Sigmoid colon (tissue), 6 donors: ENCODE measurements at regions not wholly inside any gene's neighbourhood (a gene's known extent, or its start where the extent isn't known, plus 50 kb on each side); places are given as distances from the start of the nearest gene placed in this dataset.

Source experiments
- DNase-seq: peaks from one replicate; pipeline ENCODE4 v3.0.0-alpha.2; 2019
- H3K27ac ChIP-seq, 4 donors: fragments of 200-600 bp; sonication (generic); one replicate each; pipeline ENCODE4 v1.5.1; 2016 to 2019; ENCODE audit warnings: mild to moderate bottlenecking in 1 of 4
- H3K27me3 ChIP-seq, 3 donors: fragments of 200-600 bp; sonication (generic); one replicate each; pipeline ENCODE4 v1.5.1; 2019; ENCODE audit warnings: mild to moderate bottlenecking in 1 of 3
- H3K36me3 ChIP-seq, 4 donors: fragments of 200-600 bp; sonication (generic); one replicate each; pipeline ENCODE4 v1.5.1; 2016 to 2019
- H3K4me1 ChIP-seq, 4 donors: fragments of 200-600 bp; sonication (generic); one replicate each; pipeline ENCODE4 v1.5.1; 2017 to 2019
- H3K4me3 ChIP-seq, 4 donors: fragments of 200-600 bp; sonication (generic); one replicate each; pipeline ENCODE4 v1.5.1; 2017 to 2019; ENCODE audit warnings: mild to moderate bottlenecking in 2 of 4, moderate library complexity in 1 of 4
- H3K9me3 ChIP-seq, 4 donors: fragments of 200-600 bp in 3 of 4; sonication (generic) in 3 of 4; one replicate each; pipeline versions ENCODE4 v1.5.1 to v1.6.1; 2013 to 2019
- CTCF ChIP-seq, 4 experiments: fragments of 450-650 bp in 3 of 4; fragments of 200-600 bp in 1 of 4; IDR thresholded peaks; one replicate each; pipeline ENCODE4 v1.5.1; 2016 to 2019; ENCODE audit warnings: antibody characterized with exemption in 4 of 4, mild to moderate bottlenecking in 3 of 4, moderate library complexity in 2 of 4
- EP300 ChIP-seq, 4 donors: sonication (generic); formaldehyde crosslinking; IDR thresholded peaks; one replicate each; pipeline ENCODE4 v1.6.1; 2017; ENCODE audit warnings: antibody characterized with exemption in 4 of 4
- POLR2A ChIP-seq, 2 donors: fragments of 450-650 bp; IDR thresholded peaks; one replicate each; pipeline ENCODE4 v1.6.1; 2016; ENCODE audit warnings: antibody characterized with exemption in 2 of 2, mild to moderate bottlenecking in 2 of 2, moderate library complexity in 2 of 2
- POLR2AphosphoS5 ChIP-seq, 4 donors: sonication (generic); formaldehyde crosslinking; IDR thresholded peaks; one replicate each; pipeline ENCODE4 v1.6.1; 2017; ENCODE audit warnings: antibody characterized with exemption in 4 of 4
- WGBS, 2 donors: extraction: QIAGEN DNeasy Blood & Tissue Kit; methylation state at CpG; one replicate each; pipeline ENCODE4 v1.1.7; 2013; 5-methylcytosine and 5-hydroxymethylcytosine counted together
- intact Hi-C: fragments of 100-400 bp; cut with DNase I; formaldehyde crosslinking; loops from one replicate; pipeline ENCODE4 v1.15.1; 2023
- donor health status: healthy with polysubstance abuse.
- donor health status: healthy.

DNA sequence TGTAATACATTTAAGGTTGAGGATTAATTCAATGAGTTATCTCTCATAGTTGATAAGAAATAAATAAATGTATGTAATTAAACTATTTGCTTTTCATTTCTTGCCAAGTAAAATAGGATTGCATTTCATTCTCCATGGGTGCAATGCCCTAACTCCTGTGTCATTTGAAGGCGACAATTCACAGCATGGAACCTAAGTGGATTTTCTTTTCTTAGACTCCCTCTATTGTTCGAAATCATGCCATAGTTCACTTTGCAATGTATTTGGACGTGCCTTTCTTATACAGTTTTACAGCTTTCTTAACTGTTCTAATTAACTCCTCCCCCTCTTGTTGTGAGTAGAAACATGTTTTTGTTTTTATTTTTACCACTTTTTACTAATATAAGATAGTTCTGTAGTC is 263.0 kb downstream of the B3GLCT start:
- WGBS, 2 donors: 84 to 87% methylated on average over 3 of the region's 3 CpGs
- H3K4me3 ChIP-seq: no peak overlapping the region

DNA sequence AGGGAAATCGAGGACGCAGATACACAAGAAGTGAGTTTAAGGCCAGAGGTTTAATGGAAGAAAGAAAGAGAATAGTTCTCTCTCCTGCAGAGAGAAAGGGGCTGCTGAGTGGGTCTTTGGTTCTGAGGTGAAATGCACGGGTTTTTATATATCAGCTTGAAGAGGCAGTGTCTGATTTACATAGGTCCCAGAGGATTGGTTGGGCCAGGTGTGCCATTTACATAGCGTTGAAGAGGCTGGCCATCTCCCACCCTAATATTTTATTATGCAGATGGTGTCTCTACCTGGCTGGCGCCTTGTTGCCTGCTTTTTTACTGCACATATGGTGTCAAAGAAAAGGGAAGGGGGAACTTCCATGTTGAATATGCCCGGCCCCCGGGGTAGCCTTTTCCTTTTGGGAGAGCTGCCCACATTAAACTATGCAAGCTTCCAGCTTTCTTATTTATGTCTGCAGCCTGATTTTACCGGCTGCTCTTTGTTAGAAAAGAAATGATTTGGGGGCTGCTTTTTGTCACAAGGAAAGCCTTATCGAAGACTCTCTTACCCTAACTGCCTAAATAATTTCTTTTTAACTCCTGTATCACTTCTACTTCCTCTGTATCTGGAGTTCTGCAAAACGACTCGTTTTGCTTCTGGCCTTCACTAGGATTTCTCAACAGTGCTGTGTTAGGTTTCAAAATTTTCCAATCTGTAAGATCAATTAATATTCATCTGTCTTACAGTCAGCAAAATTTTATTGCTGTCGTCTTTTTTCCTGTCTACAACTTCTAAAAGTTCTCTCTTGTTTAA is 268.5 kb downstream of the B3GLCT start:
- no peak for DNase-seq

More for the DNA sequence above, 263.0 kb downstream of the B3GLCT start:
- Histone ChIP-seq H3K27ac (no peak overlapping the region), H3K9me3 (no peaks in the 10 kb centered on the region), H3K36me3 (no peaks in the 10 kb centered on the region), H3K4me1 (no peaks in the 10 kb centered on the region), H3K27me3 (no peaks in the 10 kb centered on the region)
- no peak for DNase-seq
- TF ChIP-seq POLR2A (IDR thresholded peaks at IDR 0.05) (no peak), EP300 (IDR thresholded peaks at IDR 0.05) (no peak), POLR2AphosphoS5 (IDR thresholded peaks at IDR 0.05) (no peak), CTCF (IDR thresholded peaks at IDR 0.05) (no peak)
- intact Hi-C loops: no loop called here

GRCh38 chr13:31469377-31469776 is 269.6 kb downstream of the B3GLCT start:
- H3K27me3 ChIP-seq: no peaks in the 10 kb centered on the region
- DNase-seq: no peak
- H3K4me3 ChIP-seq: no peak overlapping the region
- intact Hi-C loops: no loop called here
- no peak overlapping the region for H3K27ac ChIP-seq
- TF ChIP-seq POLR2AphosphoS5 (IDR thresholded peaks at IDR 0.05) (no peak), EP300 (IDR thresholded peaks at IDR 0.05) (no peak), POLR2A (IDR thresholded peaks at IDR 0.05) (no peak), CTCF (IDR thresholded peaks at IDR 0.05) (no peak)
- no peaks in the 10 kb centered on the region for H3K9me3 ChIP-seq
- H3K36me3 ChIP-seq: no peaks in the 10 kb centered on the region
- H3K4me1 ChIP-seq: no peaks in the 10 kb centered on the region

More for the DNA sequence above, 268.5 kb downstream of the B3GLCT start:
- intact Hi-C loops: no loop called here
- WGBS, 2 donors: 69 to 79% methylated on average over 12 of the region's 12 CpGs
- no peak for TF ChIP-seq CTCF (IDR thresholded peaks at IDR 0.05)
- TF ChIP-seq POLR2A (IDR thresholded peaks at IDR 0.05): no peak
- TF ChIP-seq POLR2AphosphoS5 (IDR thresholded peaks at IDR 0.05): no peak
- TF ChIP-seq EP300 (IDR thresholded peaks at IDR 0.05): no peak
- no peaks in the 10 kb centered on the region for H3K9me3 ChIP-seq
- no peaks in the 10 kb centered on the region for H3K27me3 ChIP-seq
- H3K4me3 ChIP-seq: no peak overlapping the region
- no peaks in the 10 kb centered on the region for H3K36me3 ChIP-seq
- no peak overlapping the region for H3K27ac ChIP-seq
- no peaks in the 10 kb centered on the region for H3K4me1 ChIP-seq

DNA sequence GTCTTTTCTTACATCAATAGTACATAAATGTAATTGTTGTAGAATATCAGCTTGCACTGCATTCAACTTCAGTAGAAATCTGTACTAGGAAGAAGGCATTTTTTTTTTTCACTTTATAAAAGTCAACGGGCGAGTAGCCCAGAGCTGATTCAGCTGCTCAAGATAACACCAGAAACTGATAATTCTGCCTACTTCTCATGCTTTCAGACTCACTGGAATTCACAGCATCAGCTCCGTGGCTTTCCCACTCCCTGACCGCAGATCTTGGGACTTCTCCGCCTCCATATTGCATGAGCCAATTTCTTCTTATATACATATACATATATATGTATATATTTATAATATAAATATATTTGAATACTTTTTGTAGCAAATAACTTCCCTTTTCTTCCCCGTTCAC is 263.1 kb upstream of the RXFP2 start:
- TF ChIP-seq CTCF (IDR thresholded peaks at IDR 0.05): no peak
- no peak for TF ChIP-seq POLR2AphosphoS5 (IDR thresholded peaks at IDR 0.05)
- no peak for TF ChIP-seq POLR2A (IDR thresholded peaks at IDR 0.05)
- TF ChIP-seq EP300 (IDR thresholded peaks at IDR 0.05): no peak
- 33 to 59% methylated on average over 6 of the region's 6 CpGs for WGBS, 2 donors
- Histone ChIP-seq H3K4me3 (no peak overlapping the region), H3K4me1 (no peaks in the 10 kb centered on the region), H3K27ac (no peak overlapping the region), H3K36me3 (no peaks in the 10 kb centered on the region), H3K9me3 (no peaks in the 10 kb centered on the region), H3K27me3 (no peaks in the 10 kb centered on the region)
- intact Hi-C loops: no loop called here
- no peak for DNase-seq

DNA sequence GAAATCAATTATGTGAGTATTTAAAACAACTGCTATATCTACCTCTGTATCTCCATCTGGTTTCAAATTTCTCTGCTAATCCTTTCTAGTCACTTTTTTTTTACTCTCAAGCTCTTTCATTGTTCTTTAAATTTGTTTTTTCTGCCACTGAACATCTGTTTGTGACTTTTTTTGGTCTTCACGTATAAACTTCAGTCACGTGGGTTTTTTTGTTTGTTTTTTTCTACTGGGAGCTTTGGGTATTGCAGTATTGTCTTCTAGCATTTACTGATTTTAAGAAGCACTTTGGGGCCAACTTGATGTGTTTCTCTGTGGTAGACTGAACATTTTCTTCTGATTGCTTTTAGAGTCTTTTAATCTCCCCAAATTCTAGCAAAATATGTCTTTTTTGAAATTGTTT is 262.6 kb upstream of the RXFP2 start:
- Histone ChIP-seq H3K27ac (no peak overlapping the region), H3K4me1 (no peaks in the 10 kb centered on the region), H3K9me3 (no peaks in the 10 kb centered on the region), H3K4me3 (no peak overlapping the region), H3K27me3 (no peaks in the 10 kb centered on the region), H3K36me3 (no peaks in the 10 kb centered on the region)
- 7 to 24% methylated on average over 2 of the region's 2 CpGs for WGBS, 2 donors
- TF ChIP-seq POLR2AphosphoS5 (IDR thresholded peaks at IDR 0.05) (no peak), EP300 (IDR thresholded peaks at IDR 0.05) (no peak), CTCF (IDR thresholded peaks at IDR 0.05) (no peak), POLR2A (IDR thresholded peaks at IDR 0.05) (no peak)
- intact Hi-C loops: no loop called here
- no peak for DNase-seq
